ENCODE measurements at regions not wholly inside any gene's neighbourhood (a gene's known extent, or its start where the extent isn't known, plus 50 kb on each side); places are given as distances from the start of the nearest gene placed in this dataset.

DNA sequence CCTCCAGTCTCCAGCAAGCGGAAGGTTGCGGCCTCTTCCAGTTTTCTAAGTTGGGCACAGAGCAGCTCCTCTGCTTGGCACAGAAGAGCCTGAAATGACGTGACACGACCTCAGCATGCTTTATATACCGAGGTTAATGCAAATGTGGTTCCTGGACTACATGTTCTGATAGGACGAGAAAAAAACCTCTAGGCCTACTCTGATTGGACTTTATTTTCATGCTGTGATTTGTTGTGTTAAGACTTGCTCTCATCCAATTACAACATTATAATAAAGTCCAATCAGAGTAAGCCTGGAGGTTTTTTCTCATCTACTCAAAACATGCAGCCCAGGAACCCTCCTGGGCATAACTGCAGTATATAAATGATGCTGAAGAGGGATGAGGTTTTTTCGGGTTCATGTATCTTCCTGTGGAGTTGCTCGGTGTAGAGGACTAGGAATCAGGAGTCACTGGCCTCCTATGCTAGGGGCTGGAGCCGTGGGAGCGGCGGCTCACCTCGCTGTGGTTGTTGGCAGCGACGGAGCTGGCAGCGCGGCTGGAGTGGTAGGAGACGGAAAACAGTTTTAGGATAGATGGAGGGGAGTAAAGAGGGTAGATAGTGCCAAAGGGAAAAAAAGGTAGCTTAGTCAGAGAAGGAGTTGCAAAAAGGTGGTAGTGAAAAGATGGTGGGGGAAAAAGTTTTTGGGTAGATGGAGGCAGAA is 878.0 kb downstream of the KCNJ18 start:
- Histone ChIP-seq H3K4me1 (ENCODE audit: insufficient read depth) (no peaks in the 10 kb centered on the region), H2AFZ (no peak overlapping the region), H3K4me2 (no peak overlapping the region), H3K9me2 (ENCODE audit: insufficient read depth) (no peaks in the 10 kb centered on the region), H3K4me3 (no peak overlapping the region), H3K27ac (ENCODE audit: low read depth) (no peak overlapping the region), H3F3A (replicated peaks; ENCODE audit: low read depth) (no peaks in the 10 kb centered on the region), H3K79me2 (replicated peaks; ENCODE audit: insufficient read depth) (no peaks in the 10 kb centered on the region), H3K36me3 (ENCODE audit: insufficient read depth) (no peaks in the 10 kb centered on the region), H3K27me3 (ENCODE audit: insufficient read depth) (no peaks in the 10 kb centered on the region), H4K20me1 (replicated peaks; ENCODE audit: insufficient read depth) (no peaks in the 10 kb centered on the region)
- peaks cover 41% of the 10 kb centered on the region for H3K36me3 Mint-ChIP-seq (ENCODE audit: low read depth)
- DNase-seq (ENCODE audit: low spot score) (no peak), ATAC-seq (no peak)
- no peaks in the 10 kb centered on the region for H3K4me1 Mint-ChIP-seq
- H3K9me3 Mint-ChIP-seq: peaks cover 89% of the 10 kb centered on the region
- no peak overlapping the region for H3K4me3 Mint-ChIP-seq
- H3K27me3 Mint-ChIP-seq (ENCODE audit: insufficient read depth, low read depth, poor library complexity): peaks cover 21% of the 10 kb centered on the region
- no peak for TF ChIP-seq POLR2AphosphoS5 (IDR thresholded peaks at IDR 0.05; ENCODE audit: low read depth)
- no peak for TF ChIP-seq CREB1 (CRISPR knock-in tag; IDR thresholded peaks at IDR 0.05; ENCODE audit: low read depth)
- no peak for TF ChIP-seq EZH2phosphoT487 (IDR thresholded peaks at IDR 0.05; ENCODE audit: unreplicated experiment)
- no peak for TF ChIP-seq JUNB (IDR thresholded peaks at IDR 0.05; ENCODE audit: unreplicated experiment)
- no peak for TF ChIP-seq REST (IDR thresholded peaks at IDR 0.05; ENCODE audit: unreplicated experiment)
- no peak for TF ChIP-seq NANOG (IDR thresholded peaks at IDR 0.05; ENCODE audit: borderline replicate concordance)
- TF ChIP-seq, protein P1, sequence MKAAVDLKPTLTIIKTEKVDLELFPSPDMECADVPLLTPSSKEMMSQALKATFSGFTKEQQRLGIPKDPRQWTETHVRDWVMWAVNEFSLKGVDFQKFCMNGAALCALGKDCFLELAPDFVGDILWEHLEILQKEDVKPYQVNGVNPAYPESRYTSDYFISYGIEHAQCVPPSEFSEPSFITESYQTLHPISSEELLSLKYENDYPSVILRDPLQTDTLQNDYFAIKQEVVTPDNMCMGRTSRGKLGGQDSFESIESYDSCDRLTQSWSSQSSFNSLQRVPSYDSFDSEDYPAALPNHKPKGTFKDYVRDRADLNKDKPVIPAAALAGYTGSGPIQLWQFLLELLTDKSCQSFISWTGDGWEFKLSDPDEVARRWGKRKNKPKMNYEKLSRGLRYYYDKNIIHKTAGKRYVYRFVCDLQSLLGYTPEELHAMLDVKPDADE (IDR thresholded peaks at IDR 0.05): no peak
- TF ChIP-seq ZNF114 (CRISPR knock-in tag; IDR thresholded peaks at IDR 0.05): no peak
- TF ChIP-seq STAT1 (IDR thresholded peaks at IDR 0.05; ENCODE audit: unreplicated experiment): no peak
- TF ChIP-seq, protein P2, sequence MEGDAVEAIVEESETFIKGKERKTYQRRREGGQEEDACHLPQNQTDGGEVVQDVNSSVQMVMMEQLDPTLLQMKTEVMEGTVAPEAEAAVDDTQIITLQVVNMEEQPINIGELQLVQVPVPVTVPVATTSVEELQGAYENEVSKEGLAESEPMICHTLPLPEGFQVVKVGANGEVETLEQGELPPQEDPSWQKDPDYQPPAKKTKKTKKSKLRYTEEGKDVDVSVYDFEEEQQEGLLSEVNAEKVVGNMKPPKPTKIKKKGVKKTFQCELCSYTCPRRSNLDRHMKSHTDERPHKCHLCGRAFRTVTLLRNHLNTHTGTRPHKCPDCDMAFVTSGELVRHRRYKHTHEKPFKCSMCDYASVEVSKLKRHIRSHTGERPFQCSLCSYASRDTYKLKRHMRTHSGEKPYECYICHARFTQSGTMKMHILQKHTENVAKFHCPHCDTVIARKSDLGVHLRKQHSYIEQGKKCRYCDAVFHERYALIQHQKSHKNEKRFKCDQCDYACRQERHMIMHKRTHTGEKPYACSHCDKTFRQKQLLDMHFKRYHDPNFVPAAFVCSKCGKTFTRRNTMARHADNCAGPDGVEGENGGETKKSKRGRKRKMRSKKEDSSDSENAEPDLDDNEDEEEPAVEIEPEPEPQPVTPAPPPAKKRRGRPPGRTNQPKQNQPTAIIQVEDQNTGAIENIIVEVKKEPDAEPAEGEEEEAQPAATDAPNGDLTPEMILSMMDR (conservative IDR thresholded peaks at IDR 0.05; ENCODE audit: low read depth in 2 of 2): no peak
- no peak overlapping the region for H3K27ac Mint-ChIP-seq
